Mucosa of rectum (tissue), 2 donors: ENCODE measurements at regions not wholly inside any gene's neighbourhood (a gene's known extent, or its start where the extent isn't known, plus 50 kb on each side); places are given as distances from the start of the nearest gene placed in this dataset.

ENCODE experiments used
- H3K27ac ChIP-seq, 2 donors: one replicate each; pipeline ENCODE4 v1.7.0; 2013; ENCODE audit warnings: inconsistent platforms in 2 of 2, low read depth in 2 of 2, low read length in 2 of 2
- H3K27me3 ChIP-seq, 2 donors: one replicate each; pipeline ENCODE4 v1.7.0; 2013; ENCODE audit warnings: low read length in 2 of 2; ENCODE audit not compliant: control insufficient read depth in 2 of 2, insufficient read depth in 2 of 2
- H3K36me3 ChIP-seq, 2 donors: one replicate each; pipeline ENCODE4 v1.7.0; 2013; ENCODE audit warnings: low read length in 2 of 2; ENCODE audit not compliant: control insufficient read depth in 2 of 2, insufficient read depth in 2 of 2
- H3K4me1 ChIP-seq, 2 donors: one replicate each; pipeline ENCODE4 v1.7.0; 2013; ENCODE audit warnings: low read length in 2 of 2, mild to moderate bottlenecking in 1 of 2; ENCODE audit not compliant: control insufficient read depth in 2 of 2, insufficient read depth in 2 of 2
- H3K4me3 ChIP-seq, 2 donors: one replicate each; pipeline ENCODE4 v1.7.0; 2013; ENCODE audit warnings: low read length in 2 of 2
- H3K9ac ChIP-seq, 2 donors: one replicate each; pipeline ENCODE4 v1.7.0; 2013; ENCODE audit warnings: low read length in 2 of 2, low read depth in 1 of 2, mild to moderate bottlenecking in 1 of 2
- H3K9me3 ChIP-seq, 2 donors: one replicate each; pipeline ENCODE4 v1.7.0; 2013; ENCODE audit warnings: low read length in 2 of 2; ENCODE audit not compliant: control insufficient read depth in 2 of 2
- donor health status: healthy.
- donor health status: Normal muscosa, but diverticular disease.

GRCh38 chr7:1311406-1312135 is 78.9 kb downstream of the UNCX start:
- Histone ChIP-seq H3K4me3 (no peak overlapping the region), H3K9me3 (no peaks in the 10 kb centered on the region), H3K27ac (no peak overlapping the region), H3K27me3 (no peaks in the 10 kb centered on the region), H3K4me1 (no peaks in the 10 kb centered on the region), H3K9ac (no peak overlapping the region), H3K36me3 (no peaks in the 10 kb centered on the region)

- Histone ChIP-seq H3K9ac (no peak overlapping the region), H3K9me3 (no peaks in the 10 kb centered on the region), H3K4me1 (no peaks in the 10 kb centered on the region), H3K4me3 (no peak overlapping the region), H3K27ac (no peak overlapping the region), H3K36me3 (no peaks in the 10 kb centered on the region), H3K27me3 (no peaks in the 10 kb centered on the region)
These were observed 79.7 kb downstream of the UNCX start for GRCh38 chr7:1312136-1313070.

- Histone ChIP-seq H3K4me3 (no peak overlapping the region), H3K9me3 (no peaks in the 10 kb centered on the region), H3K4me1 (no peaks in the 10 kb centered on the region), H3K27ac (no peak overlapping the region), H3K9ac (no peak overlapping the region), H3K27me3 (no peaks in the 10 kb centered on the region), H3K36me3 (no peaks in the 10 kb centered on the region)
These were observed 80.9 kb downstream of the UNCX start for GRCh38 chr7:1313613-1314012.

GRCh38 chr7:1314021-1314907 is 81.6 kb downstream of the UNCX start:
- Histone ChIP-seq H3K9me3 (no peaks in the 10 kb centered on the region), H3K27me3 (no peaks in the 10 kb centered on the region), H3K9ac (no peak overlapping the region), H3K4me1 (no peaks in the 10 kb centered on the region), H3K27ac (no peak overlapping the region), H3K36me3 (no peaks in the 10 kb centered on the region), H3K4me3 (no peak overlapping the region)

- H3K4me1 ChIP-seq: no peaks in the 10 kb centered on the region
- no peaks in the 10 kb centered on the region for H3K27me3 ChIP-seq
- H3K4me3 ChIP-seq: no peak overlapping the region
- H3K9ac ChIP-seq: no peak overlapping the region
- no peaks in the 10 kb centered on the region for H3K36me3 ChIP-seq
- H3K9me3 ChIP-seq: no peaks in the 10 kb centered on the region
- H3K27ac ChIP-seq: no peak overlapping the region
These were observed 82.3 kb downstream of the UNCX start for GRCh38 chr7:1314908-1315450.

GRCh38 chr7:1316086-1316485 is 83.4 kb downstream of the UNCX start:
- H3K9ac ChIP-seq: no peak overlapping the region

GRCh38 chr7:1317646-1318045 is 85.0 kb downstream of the UNCX start:
- Histone ChIP-seq H3K27me3 (no peaks in the 10 kb centered on the region), H3K4me3 (no peak overlapping the region), H3K9me3 (no peaks in the 10 kb centered on the region), H3K9ac (no peak overlapping the region), H3K27ac (no peak overlapping the region), H3K4me1 (no peaks in the 10 kb centered on the region), H3K36me3 (no peaks in the 10 kb centered on the region)

More at GRCh38 chr7:1316086-1316485, 83.4 kb downstream of the UNCX start:
- H3K4me1 ChIP-seq: no peaks in the 10 kb centered on the region
- no peaks in the 10 kb centered on the region for H3K36me3 ChIP-seq
- no peaks in the 10 kb centered on the region for H3K27me3 ChIP-seq
- no peak overlapping the region for H3K4me3 ChIP-seq
- H3K27ac ChIP-seq: no peak overlapping the region
- no peaks in the 10 kb centered on the region for H3K9me3 ChIP-seq

- no peaks in the 10 kb centered on the region for H3K36me3 ChIP-seq
- no peaks in the 10 kb centered on the region for H3K9me3 ChIP-seq
- H3K4me1 ChIP-seq: no peaks in the 10 kb centered on the region
- H3K9ac ChIP-seq: no peak overlapping the region
- no peak overlapping the region for H3K4me3 ChIP-seq
- no peak overlapping the region for H3K27ac ChIP-seq
- no peaks in the 10 kb centered on the region for H3K27me3 ChIP-seq
These were observed 85.4 kb downstream of the UNCX start for GRCh38 chr7:1318051-1318450.

GRCh38 chr7:1318661-1319060 is 86.0 kb downstream of the UNCX start:
- Histone ChIP-seq H3K27me3 (no peaks in the 10 kb centered on the region), H3K4me3 (no peak overlapping the region), H3K36me3 (no peaks in the 10 kb centered on the region), H3K4me1 (no peaks in the 10 kb centered on the region), H3K9ac (no peak overlapping the region), H3K9me3 (no peaks in the 10 kb centered on the region), H3K27ac (no peak overlapping the region)
